Prostate gland (tissue), 2 donors: ENCODE measurements at regions not wholly inside any gene's neighbourhood (a gene's known extent, or its start where the extent isn't known, plus 50 kb on each side); places are given as distances from the start of the nearest gene placed in this dataset.

Source experiments
- DNase-seq: peaks from one replicate; pipeline ENCODE4 v3.0.0-alpha.2; 2019; ENCODE audit warnings: low spot score
- H3K27ac ChIP-seq, 2 donors: fragments of 200-600 bp; sonication (generic); 2 replicates each; pipeline ENCODE4 v1.5.1; 2017 to 2019
- H3K27me3 ChIP-seq: fragments of 200-600 bp; sonication (generic); replicated peaks from 2 replicates; pipeline ENCODE4 v1.5.1; 2019; ENCODE audit not compliant: insufficient read depth
- H3K36me3 ChIP-seq, 2 donors: fragments of 200-600 bp; sonication (generic); 1 replicate in 1 of 2; 2 replicates in 1 of 2; pipeline versions ENCODE4 v1.5.1 to v1.8.1; 2017 to 2019
- H3K4me1 ChIP-seq: fragments of 200-600 bp; sonication (generic); replicated peaks from 2 replicates; pipeline ENCODE4 v1.5.1; 2019
- H3K4me3 ChIP-seq, 2 donors: fragments of 200-600 bp; sonication (generic); 2 replicates each; pipeline ENCODE4 v1.5.1; 2017 to 2019
- H3K9me3 ChIP-seq: fragments of 200-600 bp; sonication (generic); 2 replicates; pipeline ENCODE4 v1.5.1; 2017
- CTCF ChIP-seq, 4 experiments: fragments of 200-600 bp in 2 of 4; fragments of 450-650 bp in 2 of 4; sonication (generic) in 2 of 4; IDR thresholded peaks; 1 replicate in 3 of 4; 2 replicates in 1 of 4; pipeline ENCODE4 v1.5.1; 2016 to 2019; ENCODE audit warnings: antibody characterized with exemption in 4 of 4, mild to moderate bottlenecking in 2 of 4, moderate library complexity in 2 of 4
- POLR2A ChIP-seq: fragments of 450-650 bp; IDR thresholded peaks from one replicate; pipeline ENCODE4 v1.6.1; 2016; ENCODE audit warnings: antibody characterized with exemption, mild to moderate bottlenecking
- POLR2AphosphoS5 ChIP-seq: sonication (generic); formaldehyde crosslinking; IDR thresholded peaks from one replicate; pipeline ENCODE4 v1.6.1; 2017; ENCODE audit warnings: antibody characterized with exemption
- WGBS: methylation state at CpG from one replicate; pipeline ENCODE4 v1.1.5; 2018; 5-methylcytosine and 5-hydroxymethylcytosine counted together
- intact Hi-C: fragments of 100-400 bp; cut with DNase I; formaldehyde crosslinking; loops from one replicate; pipeline ENCODE4 v1.14.2; 2022

DNA sequence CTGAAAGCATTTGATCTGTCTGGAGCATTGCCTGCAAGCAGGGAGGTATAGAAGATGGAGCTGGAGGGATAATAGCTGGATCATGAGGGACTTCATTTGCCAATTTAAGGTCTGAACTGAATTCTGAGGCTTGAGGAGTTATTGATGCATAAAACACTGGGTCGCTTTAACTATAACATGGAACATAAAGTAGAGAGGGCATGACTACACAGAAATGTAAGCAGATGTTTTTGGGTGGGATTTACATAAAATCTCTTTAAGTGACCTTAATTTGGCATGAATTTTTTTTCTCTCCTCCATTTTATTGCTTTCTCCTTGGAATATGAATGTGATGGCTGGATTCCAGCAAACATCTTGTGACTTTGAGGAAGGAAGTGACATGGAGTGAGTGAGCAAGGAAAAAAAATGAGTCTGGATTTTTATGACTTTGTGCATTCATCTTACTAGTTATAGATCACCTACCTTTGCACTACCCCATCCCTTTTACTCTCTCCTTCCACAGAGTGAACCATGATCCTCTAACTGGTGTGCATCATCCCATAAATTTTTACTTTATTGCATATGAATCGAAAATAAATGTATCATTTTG is 356.0 kb downstream of the DUSP6 start:
- DNase-seq: no peak
- H3K27ac ChIP-seq: no peak overlapping the region
- WGBS: 91% methylated on average over 2 of the region's 2 CpGs
- no peaks in the 10 kb centered on the region for H3K4me1 ChIP-seq
- no peaks in the 10 kb centered on the region for H3K9me3 ChIP-seq
- H3K36me3 ChIP-seq: no peaks in the 10 kb centered on the region
- TF ChIP-seq POLR2A: no peak
- no peak for TF ChIP-seq POLR2AphosphoS5
- no peak for TF ChIP-seq CTCF (IDR thresholded peaks at IDR 0.05)
- intact Hi-C loops: no loop called here
- no peak overlapping the region for H3K4me3 ChIP-seq
- H3K27me3 ChIP-seq: no peaks in the 10 kb centered on the region

DNA sequence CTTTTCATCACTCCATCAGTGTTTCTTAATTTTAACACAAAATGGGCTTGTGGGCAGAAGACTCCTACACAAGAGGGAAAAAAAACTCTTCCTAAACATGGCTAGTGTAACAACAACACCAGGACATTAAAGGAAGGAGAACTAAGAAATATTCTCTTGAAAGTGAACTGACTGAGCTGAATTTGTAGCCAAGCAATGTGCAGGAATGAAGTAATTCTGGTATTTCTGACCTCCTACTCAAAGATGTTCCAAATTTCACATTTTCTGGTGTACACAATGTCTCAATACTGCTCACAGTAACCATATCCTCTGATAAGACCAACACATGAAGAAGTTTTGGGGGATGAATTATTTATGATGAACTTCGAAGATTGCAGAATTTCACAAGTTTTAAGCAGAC is 357.3 kb downstream of the DUSP6 start:
- no peak overlapping the region for H3K27ac ChIP-seq
- 37% methylated on average over 1 of the region's 1 CpG for WGBS
- TF ChIP-seq POLR2A: no peak
- DNase-seq: no peak
- no peaks in the 10 kb centered on the region for H3K4me1 ChIP-seq
- no peaks in the 10 kb centered on the region for H3K27me3 ChIP-seq
- intact Hi-C loops: loop anchor here (2.0 kb wide), 1 partner anchor 840 kb away; no protein-coding TSS in a partner anchor
- no peaks in the 10 kb centered on the region for H3K9me3 ChIP-seq
- H3K36me3 ChIP-seq: no peaks in the 10 kb centered on the region
- H3K4me3 ChIP-seq: no peak overlapping the region

GRCh38 chr12:88994537-88994936 is 357.8 kb downstream of the DUSP6 start:
- no peak for TF ChIP-seq POLR2A
- no peak for TF ChIP-seq POLR2AphosphoS5
- no peak for TF ChIP-seq CTCF (IDR thresholded peaks at IDR 0.05)
- no peaks in the 10 kb centered on the region for H3K9me3 ChIP-seq
- no peak for DNase-seq
- H3K4me3 ChIP-seq: no peak overlapping the region
- H3K27ac ChIP-seq: no peak overlapping the region
- H3K4me1 ChIP-seq: no peaks in the 10 kb centered on the region
- H3K27me3 ChIP-seq: no peaks in the 10 kb centered on the region
- no peaks in the 10 kb centered on the region for H3K36me3 ChIP-seq
- 93% methylated on average over 2 of the region's 2 CpGs for WGBS
- intact Hi-C loops: loop anchor here (2.0 kb wide), 1 partner anchor 840 kb away; no protein-coding TSS in a partner anchor

GRCh38 chr12:88993651-88994050 is 358.6 kb downstream of the DUSP6 start:
- Histone ChIP-seq H3K36me3 (no peaks in the 10 kb centered on the region), H3K27ac (no peak overlapping the region), H3K9me3 (no peaks in the 10 kb centered on the region), H3K4me1 (no peaks in the 10 kb centered on the region), H3K4me3 (no peak overlapping the region), H3K27me3 (no peaks in the 10 kb centered on the region)
- DNase-seq: peak; percentile 5
- no peak for TF ChIP-seq POLR2AphosphoS5
- peak in 3 of 4 experiments; percentile 59 to 76 (median 70) for TF ChIP-seq CTCF (IDR thresholded peaks at IDR 0.05)
- intact Hi-C loops: loop anchor here (2.0 kb wide), 2 partner anchors 413 to 839 kb away; partner anchors contain the start of gene KITLG
- 10% methylated on average over 3 of the region's 3 CpGs for WGBS

GRCh38 chr12:88986056-88986455 is 366.2 kb downstream of the DUSP6 start:
- intact Hi-C loops: no loop called here
- no peaks in the 10 kb centered on the region for H3K4me1 ChIP-seq
- H3K9me3 ChIP-seq: no peaks in the 10 kb centered on the region
- DNase-seq: no peak
- no peak overlapping the region for H3K4me3 ChIP-seq
- WGBS: 59% methylated on average over 5 of the region's 5 CpGs
- TF ChIP-seq POLR2A: no peak
- TF ChIP-seq CTCF (IDR thresholded peaks at IDR 0.05): no peak
- TF ChIP-seq POLR2AphosphoS5: no peak
- no peaks in the 10 kb centered on the region for H3K27me3 ChIP-seq
- H3K27ac ChIP-seq: no peak overlapping the region
- no peaks in the 10 kb centered on the region for H3K36me3 ChIP-seq
